Body of pancreas (tissue), 4 donors: ENCODE measurements at regions not wholly inside any gene's neighbourhood (a gene's known extent, or its start where the extent isn't known, plus 50 kb on each side); places are given as distances from the start of the nearest gene placed in this dataset.

Source experiments
- POLR2A ChIP-seq, 3 donors: fragments of 450-650 bp; IDR thresholded peaks; one replicate each; pipeline ENCODE4 v1.6.1; 2016; ENCODE audit warnings: antibody characterized with exemption in 3 of 3, mild to moderate bottlenecking in 2 of 3
- TF ChIP-seq, protein P1 (sequence below), 7 experiments: fragments of 450-650 bp in 4 of 7; fragments of 200-600 bp in 3 of 7; sonication (generic) in 3 of 7; IDR thresholded peaks; one replicate each; pipeline ENCODE4 v1.5.1; 2016 to 2019; ENCODE audit warnings: antibody characterized with exemption in 7 of 7

DNA sequence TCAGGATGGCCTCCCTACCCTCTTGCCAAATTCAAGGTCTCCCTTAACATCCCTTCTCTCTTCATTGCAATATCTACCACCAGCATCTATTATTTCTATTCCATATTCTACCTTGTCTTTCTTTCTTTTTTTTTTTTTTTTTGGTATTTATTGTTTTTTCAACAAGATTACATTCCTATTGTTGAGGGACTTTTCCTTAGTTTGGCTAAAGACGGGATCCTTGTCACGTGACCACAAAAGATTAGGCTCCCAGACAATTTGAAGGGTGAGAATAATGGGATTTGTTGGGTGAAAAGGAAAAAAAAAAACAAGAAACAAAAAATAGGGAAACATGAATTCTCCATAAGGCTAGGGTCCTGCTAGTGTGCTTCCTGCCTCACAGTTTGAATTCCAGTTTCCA, 124.3 kb upstream of the MCHR2 start:
- TF ChIP-seq, protein P1, sequence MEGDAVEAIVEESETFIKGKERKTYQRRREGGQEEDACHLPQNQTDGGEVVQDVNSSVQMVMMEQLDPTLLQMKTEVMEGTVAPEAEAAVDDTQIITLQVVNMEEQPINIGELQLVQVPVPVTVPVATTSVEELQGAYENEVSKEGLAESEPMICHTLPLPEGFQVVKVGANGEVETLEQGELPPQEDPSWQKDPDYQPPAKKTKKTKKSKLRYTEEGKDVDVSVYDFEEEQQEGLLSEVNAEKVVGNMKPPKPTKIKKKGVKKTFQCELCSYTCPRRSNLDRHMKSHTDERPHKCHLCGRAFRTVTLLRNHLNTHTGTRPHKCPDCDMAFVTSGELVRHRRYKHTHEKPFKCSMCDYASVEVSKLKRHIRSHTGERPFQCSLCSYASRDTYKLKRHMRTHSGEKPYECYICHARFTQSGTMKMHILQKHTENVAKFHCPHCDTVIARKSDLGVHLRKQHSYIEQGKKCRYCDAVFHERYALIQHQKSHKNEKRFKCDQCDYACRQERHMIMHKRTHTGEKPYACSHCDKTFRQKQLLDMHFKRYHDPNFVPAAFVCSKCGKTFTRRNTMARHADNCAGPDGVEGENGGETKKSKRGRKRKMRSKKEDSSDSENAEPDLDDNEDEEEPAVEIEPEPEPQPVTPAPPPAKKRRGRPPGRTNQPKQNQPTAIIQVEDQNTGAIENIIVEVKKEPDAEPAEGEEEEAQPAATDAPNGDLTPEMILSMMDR (IDR thresholded peaks at IDR 0.05): no peak
- no peak for TF ChIP-seq POLR2A (IDR thresholded peaks at IDR 0.05)
